ENCODE measurements at regions not wholly inside any gene's neighbourhood (a gene's known extent, or its start where the extent isn't known, plus 50 kb on each side); places are given as distances from the start of the nearest gene placed in this dataset.

DNA sequence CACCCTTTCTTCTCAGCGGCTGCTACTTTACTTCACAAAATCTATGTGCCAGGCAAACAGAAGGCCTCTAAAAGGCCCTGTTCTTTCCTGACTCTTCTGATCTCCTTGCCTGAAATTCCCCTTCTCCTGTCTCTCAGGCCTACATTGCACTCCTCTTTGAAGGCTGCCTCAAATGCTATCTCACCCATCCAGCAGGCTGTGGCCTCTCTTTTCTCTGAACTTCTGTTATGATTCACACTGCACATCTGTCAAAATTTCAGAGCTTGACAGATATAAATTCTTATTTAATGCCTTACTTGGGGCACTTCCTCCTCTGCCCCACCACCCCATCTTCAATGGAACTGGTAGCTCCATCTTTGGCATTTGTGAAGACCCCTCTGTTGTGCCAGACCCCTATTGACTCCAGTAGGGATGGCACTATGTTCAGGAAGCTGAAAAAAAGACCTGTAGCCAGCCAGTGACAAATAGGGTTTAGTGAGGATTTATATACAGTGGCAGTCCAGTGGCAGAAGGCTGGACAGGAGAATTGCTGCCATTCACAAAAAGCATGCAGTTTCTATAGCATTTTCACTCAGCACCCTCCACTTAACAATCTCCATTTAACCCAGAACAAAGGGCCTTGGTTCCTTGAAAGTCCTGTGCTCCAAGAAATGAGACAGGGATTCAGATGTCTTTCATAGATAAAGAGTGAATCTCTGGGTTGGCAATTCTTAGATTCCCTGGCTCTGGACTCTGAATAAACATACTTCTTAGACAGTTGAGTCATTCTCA, 415.8 kb upstream of the GRM7 start:
- Histone ChIP-seq H3K9me1 (replicated peaks; ENCODE audit: control insufficient read depth, extremely low read depth, insufficient read depth, low read length) (no peaks in the 10 kb centered on the region), H3K27ac (ENCODE audit: insufficient read depth, low read depth, low read length) (no peak overlapping the region), H3K79me2 (ENCODE audit: control insufficient read depth, insufficient read depth, low read length) (no peaks in the 10 kb centered on the region), H3K4me1 (ENCODE audit: control insufficient read depth, extremely low read depth, insufficient read depth, low read length) (peaks cover 36% of the 10 kb centered on the region), H3K9ac (replicated peaks; ENCODE audit: extremely low read depth, insufficient read depth, low read length) (no peak overlapping the region), H3K27me3 (ENCODE audit: control insufficient read depth in 2 of 2, insufficient read depth in 2 of 2, low read length in 2 of 2) (no peaks in the 10 kb centered on the region), H3K4me2 (ENCODE audit: insufficient read depth, low read length) (no peak overlapping the region), H3K4me3 (replicated peaks in 1 of 3; ENCODE audit: insufficient read depth in 1 of 3, low read depth in 1 of 3, low read length in 3 of 3) (no peak overlapping the region), H4K20me1 (replicated peaks; ENCODE audit: control insufficient read depth, extremely low read depth, insufficient read depth, low read length) (no peaks in the 10 kb centered on the region), H3K9me3 (replicated peaks; ENCODE audit: control insufficient read depth, insufficient read depth, low read length) (no peaks in the 10 kb centered on the region), H3K36me3 (ENCODE audit: control insufficient read depth in 2 of 2, extremely low read depth in 1 of 2, insufficient read depth in 2 of 2, low read length in 2 of 2) (no peaks in the 10 kb centered on the region), H2AFZ (ENCODE audit: low read depth, low read length) (no peak overlapping the region)
- intact Hi-C loops (cut with micrococcal nuclease), result no loop called here
- FAIRE-seq, result peak; percentile 63
- DNase-seq (ENCODE audit: low read depth, low spot score), result no peak
- no peak for TF ChIP-seq JUN (IDR thresholded peaks at IDR 0.05; ENCODE audit: borderline replicate concordance, insufficient read depth, insufficient read length, low read depth)
- no peak for TF ChIP-seq POLR2A (IDR thresholded peaks at IDR 0.05; ENCODE audit: low read depth, low read length)
- no peak for TF ChIP-seq FOS (IDR thresholded peaks at IDR 0.05; ENCODE audit: borderline replicate concordance, insufficient read depth, low read length)
- no peak for TF ChIP-seq GATA2 (IDR thresholded peaks at IDR 0.05; ENCODE audit: insufficient read depth, insufficient read length, low read depth, low read length)
- TF ChIP-seq EZH2 (IDR thresholded peaks at IDR 0.05; ENCODE audit: borderline replicate concordance, low read depth, low read length, severe bottlenecking), result no peak
- no TSS peak for BruUV-seq (replicated peaks)
- dilution Hi-C loops (cut with MboI; ENCODE audit: extremely low pct_ligation_motif_present, low sequenced_read_pairs), result no loop called here
- ChIA-PET POLR2A (no interaction called here), CTCF (no interaction called here)

DNA sequence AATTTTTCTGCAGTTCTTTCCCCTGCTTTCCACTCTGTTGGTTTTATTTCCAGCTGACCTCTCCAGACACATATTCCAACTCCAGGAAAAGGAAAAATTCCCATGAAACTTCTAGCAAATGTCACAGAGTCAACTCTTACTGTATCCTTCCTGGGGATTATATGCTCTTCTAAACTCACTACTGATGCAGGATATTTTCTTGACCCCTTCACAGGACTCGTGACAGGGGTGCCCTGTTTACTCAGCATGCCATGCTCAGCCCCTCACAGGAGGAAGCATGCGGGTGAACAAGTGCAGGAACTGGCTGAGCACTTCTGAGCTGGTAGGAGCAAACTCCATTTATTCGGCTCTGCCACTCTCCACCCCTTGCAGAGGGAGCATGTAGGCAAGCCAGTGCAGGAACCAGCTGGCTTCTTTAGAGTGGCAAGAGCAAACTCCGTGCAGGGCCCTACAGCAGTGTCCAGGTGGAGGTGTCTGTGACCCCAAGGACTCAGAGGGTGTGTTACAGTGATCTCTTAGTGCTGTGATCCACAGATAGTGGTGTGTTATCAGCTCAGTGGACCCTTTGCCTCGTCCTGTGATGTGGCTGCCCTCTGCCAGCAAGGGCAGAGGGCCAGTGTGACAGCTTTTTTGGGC, 413.6 kb upstream of the GRM7 start:
- Histone ChIP-seq H3K4me3 (replicated peaks in 1 of 3; ENCODE audit: insufficient read depth in 1 of 3, low read depth in 1 of 3, low read length in 3 of 3) (no peak overlapping the region), H3K27ac (ENCODE audit: insufficient read depth, low read depth, low read length) (no peak overlapping the region), H3K4me1 (ENCODE audit: control insufficient read depth, extremely low read depth, insufficient read depth, low read length) (peaks cover 40% of the 10 kb centered on the region), H3K9me1 (replicated peaks; ENCODE audit: control insufficient read depth, extremely low read depth, insufficient read depth, low read length) (no peaks in the 10 kb centered on the region), H2AFZ (ENCODE audit: low read depth, low read length) (no peak overlapping the region), H4K20me1 (replicated peaks; ENCODE audit: control insufficient read depth, extremely low read depth, insufficient read depth, low read length) (no peaks in the 10 kb centered on the region), H3K9me3 (replicated peaks; ENCODE audit: control insufficient read depth, insufficient read depth, low read length) (no peaks in the 10 kb centered on the region), H3K9ac (replicated peaks; ENCODE audit: extremely low read depth, insufficient read depth, low read length) (no peak overlapping the region), H3K36me3 (ENCODE audit: control insufficient read depth in 2 of 2, extremely low read depth in 1 of 2, insufficient read depth in 2 of 2, low read length in 2 of 2) (no peaks in the 10 kb centered on the region), H3K27me3 (ENCODE audit: control insufficient read depth in 2 of 2, insufficient read depth in 2 of 2, low read length in 2 of 2) (no peaks in the 10 kb centered on the region), H3K4me2 (ENCODE audit: insufficient read depth, low read length) (no peak overlapping the region), H3K79me2 (ENCODE audit: control insufficient read depth, insufficient read depth, low read length) (no peaks in the 10 kb centered on the region)
- dilution Hi-C loops (cut with MboI; ENCODE audit: extremely low pct_ligation_motif_present, low sequenced_read_pairs) (no loop called here), intact Hi-C loops (cut with micrococcal nuclease) (no loop called here)
- BruUV-seq (replicated peaks), result no TSS peak
- FAIRE-seq (peak; percentile 48), DNase-seq (ENCODE audit: low read depth, low spot score) (peak; percentile 75)
- no peak for TF ChIP-seq POLR2A (IDR thresholded peaks at IDR 0.05; ENCODE audit: low read depth, low read length)
- no peak for TF ChIP-seq POLR2AphosphoS5 (IDR thresholded peaks at IDR 0.05; ENCODE audit: insufficient read depth, low read depth, low read length)
- no peak for TF ChIP-seq FOS (IDR thresholded peaks at IDR 0.05; ENCODE audit: borderline replicate concordance, insufficient read depth, low read length)
- ChIA-PET POLR2A (no interaction called here), CTCF (no interaction called here)

Data from endothelial cell of umbilical vein (primary cell).